AG09319 (cell line): ENCODE measurements at regions not wholly inside any gene's neighbourhood (a gene's known extent, or its start where the extent isn't known, plus 50 kb on each side); places are given as distances from the start of the nearest gene placed in this dataset.
"Not testable (repeated sequence)": the region's sequence is repeated elsewhere in the genome, so short reads cannot be mapped to it uniquely, and the experiment has no call there.

Experiments
- DNase-seq: peaks from one replicate; pipeline ENCODE4 v3.0.0-alpha.2; 2010; ENCODE audit warnings: low read depth; ENCODE audit errors: extremely low read depth
- CTCF ChIP-seq: IDR thresholded peaks from 2 replicates; pipeline ENCODE4 v1.5.1; 2011; ENCODE audit warnings: low read depth, mild to moderate bottlenecking, inconsistent platforms, low read length, moderate library complexity

GRCh38 chr7:91569728-91570457 is 305.7 kb downstream of the FZD1 start:
- DNase-seq, result no peak

GRCh38 chr7:91570560-91570959 is 306.3 kb downstream of the FZD1 start:
- no peak for DNase-seq
- TF ChIP-seq CTCF, result no peak

More at GRCh38 chr7:91569728-91570457, 305.7 kb downstream of the FZD1 start:
- TF ChIP-seq CTCF, result no peak

GRCh38 chr7:91571601-91572000 is 307.4 kb downstream of the FZD1 start:
- DNase-seq, result no peak
- TF ChIP-seq CTCF, result no peak

GRCh38 chr7:91573405-91573804 is 307.1 kb downstream of the MTERF1 start:
- DNase-seq, result no peak
- TF ChIP-seq CTCF, result no peak

- not testable (repeated sequence) for DNase-seq
Measured at GRCh38 chr7:91576459-91576858, 304.0 kb downstream of the MTERF1 start.

GRCh38 chr7:91579837-91580236 is 300.7 kb downstream of the MTERF1 start:
- no peak for DNase-seq
- no peak for TF ChIP-seq CTCF

GRCh38 chr7:91582799-91583477 is 297.6 kb downstream of the MTERF1 start:
- no peak for TF ChIP-seq CTCF
- no peak for DNase-seq
